COLO668 (cell line): ENCODE measurements at regions not wholly inside any gene's neighbourhood (a gene's known extent, or its start where the extent isn't known, plus 50 kb on each side); places are given as distances from the start of the nearest gene placed in this dataset.
"Not testable (repeated sequence)": the region's sequence is repeated elsewhere in the genome, so short reads cannot be mapped to it uniquely, and the experiment has no call there.

Experiments used
- DNase-seq: peaks from one replicate; lab custom pipeline; 2025; ENCODE audit not compliant: unreplicated experiment; lab: John Stamatoyannopoulos, UW

DNA sequence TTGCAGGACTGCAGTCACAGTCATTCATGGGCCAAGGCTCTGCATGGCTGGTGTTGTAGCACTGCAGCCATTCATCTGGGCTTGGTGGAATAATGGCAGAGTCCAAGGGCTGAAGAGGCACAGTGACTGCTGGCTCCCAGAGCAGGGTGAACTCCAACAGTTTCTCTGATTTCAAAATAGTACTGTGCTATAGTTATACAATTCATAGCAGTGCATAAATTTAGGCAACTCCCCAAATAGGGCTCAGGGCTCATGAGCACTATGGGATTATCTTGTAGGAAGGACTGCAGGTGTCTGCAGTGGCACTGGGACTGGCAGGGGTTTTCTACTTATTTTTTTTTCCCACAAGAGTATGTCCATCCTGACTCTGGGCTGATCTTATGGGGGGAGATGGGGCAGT is 642.5 kb upstream of the SGCD start:
- DNase-seq = no peak

- DNase-seq = no peak
Measured at GRCh38 chr5:155686131-155686530, 640.8 kb upstream of the SGCD start.

DNA sequence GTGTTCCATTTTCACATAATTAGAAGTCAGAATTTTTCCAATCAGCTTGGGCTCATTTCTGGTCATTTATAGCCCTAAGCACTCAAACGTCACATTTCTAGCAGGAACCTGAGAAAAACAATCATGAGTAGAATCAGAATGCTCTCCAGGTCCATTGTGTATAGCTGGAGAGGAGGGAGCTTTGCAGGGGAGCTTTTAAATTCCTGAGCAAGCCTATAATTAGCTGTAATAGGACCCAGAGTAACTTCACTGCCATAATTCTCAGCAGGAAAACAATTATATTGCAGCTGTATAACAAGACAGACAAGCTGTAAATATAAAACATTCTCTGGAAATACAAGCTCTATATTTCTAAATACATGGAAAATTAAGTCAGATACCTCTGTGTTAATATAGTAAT is 637.6 kb upstream of the SGCD start:
- DNase-seq = no peak

DNA sequence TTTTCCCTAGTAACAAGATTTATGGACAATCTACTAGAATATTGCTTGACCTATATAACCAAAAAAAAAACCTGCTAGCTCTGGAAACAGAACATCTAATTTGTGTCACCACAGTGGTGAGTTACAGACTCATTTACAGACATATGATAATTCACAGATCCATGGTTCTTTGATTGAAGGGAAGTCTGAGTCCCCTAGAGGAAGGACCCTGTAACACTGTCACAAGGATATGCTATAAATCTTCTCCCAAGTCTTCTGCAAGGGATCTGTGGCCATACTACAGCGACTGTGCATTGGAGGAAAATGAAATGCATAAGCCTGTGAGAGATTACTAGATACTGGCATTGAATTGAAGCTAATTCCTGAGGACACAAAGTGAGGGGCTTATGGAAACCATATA is 630.6 kb upstream of the SGCD start:
- no peak for DNase-seq

- no peak for DNase-seq
Measured at GRCh38 chr5:155697236-155697635, 629.7 kb upstream of the SGCD start.

GRCh38 chr5:155699385-155699784 is 627.6 kb upstream of the SGCD start:
- no peak for DNase-seq

- no peak for DNase-seq
Measured at GRCh38 chr5:155700333-155700732, 626.6 kb upstream of the SGCD start.

- DNase-seq = no peak
Measured at GRCh38 chr5:155711882-155712281, 615.1 kb upstream of the SGCD start.

DNA sequence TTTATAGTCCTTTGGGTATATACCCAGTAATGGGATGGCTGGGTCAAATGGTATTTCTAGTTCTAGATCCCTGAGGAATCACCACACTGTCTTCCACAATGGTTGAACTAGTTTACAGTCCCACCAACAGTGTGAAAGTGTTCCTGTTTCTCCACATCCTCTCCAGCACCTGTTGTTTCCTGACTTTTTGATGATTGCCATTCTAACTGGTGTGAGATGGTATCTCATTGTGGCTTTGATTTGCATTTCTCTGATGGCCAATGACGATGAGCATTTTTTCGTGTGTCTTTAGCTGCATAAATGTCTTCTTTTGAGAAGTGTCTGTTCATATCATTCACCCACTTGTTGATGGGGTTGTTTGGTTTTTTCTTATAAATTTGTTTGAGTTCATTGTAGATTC is 612.5 kb upstream of the SGCD start:
- not testable (repeated sequence) for DNase-seq

DNA sequence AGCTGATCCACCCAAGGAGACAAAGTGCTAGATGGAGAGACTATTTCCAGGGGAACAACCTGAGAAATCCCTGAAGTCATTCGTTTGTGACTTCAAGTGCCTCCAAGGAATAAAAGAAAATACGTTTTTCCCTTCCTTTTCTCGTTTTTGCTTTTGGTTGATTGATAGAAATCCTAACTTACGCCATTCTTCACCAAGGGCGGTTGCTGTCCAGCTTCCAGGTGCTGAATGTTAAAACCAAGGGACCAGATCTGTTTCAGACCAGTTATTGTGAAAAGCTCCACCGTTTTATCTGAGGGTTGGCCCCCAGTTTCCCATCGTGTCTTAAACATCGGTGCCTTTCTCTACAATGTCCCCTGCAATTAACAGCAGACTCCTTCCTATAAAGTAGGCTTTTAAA is 600.7 kb upstream of the SGCD start:
- no peak for DNase-seq

GRCh38 chr5:155727512-155728145 is 599.3 kb upstream of the SGCD start:
- no peak for DNase-seq

- DNase-seq = peak; percentile 75
Measured at GRCh38 chr5:155728146-155728856, 598.7 kb upstream of the SGCD start.

DNA sequence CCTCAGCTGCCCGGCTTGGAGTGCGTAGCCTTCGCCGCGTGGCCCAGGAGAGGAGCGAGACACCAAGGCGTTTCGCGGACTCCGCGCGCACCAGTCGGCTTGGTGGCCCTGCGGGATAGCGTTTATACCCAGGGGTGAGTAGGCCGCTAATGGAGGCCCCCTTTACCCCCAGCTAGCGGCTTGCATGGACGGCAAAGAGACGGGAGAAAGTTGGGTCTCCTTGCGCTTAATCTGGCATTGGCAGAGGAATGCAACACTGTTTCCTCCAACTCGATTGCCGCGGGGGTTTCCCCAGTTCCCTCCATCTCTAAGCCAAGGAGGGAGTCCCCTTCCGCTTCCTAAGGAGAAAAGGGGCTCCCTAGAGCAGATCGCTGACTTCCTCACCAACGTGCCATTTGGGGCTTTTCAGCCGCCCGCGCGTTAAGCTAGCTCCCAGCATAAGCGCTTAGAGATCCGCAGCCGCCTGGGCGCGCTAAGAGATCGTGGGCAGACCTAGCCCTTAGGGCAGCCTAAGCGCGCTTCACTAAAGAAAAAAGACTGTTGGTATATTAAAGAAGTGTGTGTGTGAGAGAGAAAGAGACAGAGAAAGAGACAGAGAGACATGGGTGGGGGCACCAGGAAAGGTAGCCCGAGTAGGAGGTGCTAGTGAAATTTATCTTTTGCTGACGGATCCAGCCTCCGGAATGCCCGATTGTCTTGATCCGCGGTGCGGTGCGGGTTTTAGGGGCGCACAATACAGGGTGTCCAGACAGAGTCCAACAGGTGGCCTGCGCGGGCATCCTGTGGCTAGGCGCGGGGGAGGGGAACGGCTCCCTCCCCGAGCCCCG is 597.9 kb upstream of the SGCD start:
- DNase-seq = peak; percentile 55

GRCh38 chr5:155729684-155730059 is 597.3 kb upstream of the SGCD start:
- DNase-seq = peak; percentile 33

- no peak for DNase-seq
Measured at GRCh38 chr5:155732587-155733376, 594.2 kb upstream of the SGCD start.

DNA sequence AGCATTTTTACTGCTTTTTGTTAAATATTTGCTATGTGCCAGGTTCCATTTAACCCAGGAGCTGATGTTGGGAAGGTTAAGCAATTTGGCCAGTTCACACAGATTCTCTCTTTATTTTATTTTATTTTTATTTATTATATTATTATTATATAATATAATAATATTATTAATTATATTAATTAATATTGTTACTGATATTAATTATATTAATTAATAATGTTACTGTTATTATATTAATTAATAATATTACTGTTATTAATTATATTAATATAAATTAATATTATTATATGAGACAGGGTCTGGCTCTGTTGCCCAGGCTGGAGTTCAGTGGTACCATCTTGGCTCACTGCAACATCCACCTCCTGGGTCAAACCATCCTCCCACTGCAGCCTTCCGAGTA is 593.0 kb upstream of the SGCD start:
- no peak for DNase-seq

GRCh38 chr5:155735388-155735787 is 591.6 kb upstream of the SGCD start:
- no peak for DNase-seq

DNA sequence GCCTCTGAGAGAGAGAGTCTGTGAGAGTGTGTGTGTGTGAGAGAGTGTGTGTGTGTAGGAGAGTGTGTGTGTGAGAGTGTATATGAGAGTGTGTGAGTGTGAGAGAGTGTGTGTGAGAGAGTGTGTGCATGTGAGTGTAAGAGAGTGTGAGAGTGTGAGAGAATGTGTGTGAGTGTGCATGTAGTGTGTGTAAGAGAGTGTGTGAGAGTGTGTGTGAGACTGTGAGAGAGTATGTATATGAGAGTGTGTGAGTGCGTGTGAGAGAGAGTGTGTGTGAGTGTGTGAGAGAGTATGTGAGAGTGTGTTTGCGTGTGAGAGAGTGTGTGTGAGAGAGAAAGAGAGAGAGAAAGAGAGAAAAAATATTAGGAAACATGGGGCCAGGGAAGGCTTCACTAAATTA is 588.3 kb upstream of the SGCD start:
- no peak for DNase-seq

DNA sequence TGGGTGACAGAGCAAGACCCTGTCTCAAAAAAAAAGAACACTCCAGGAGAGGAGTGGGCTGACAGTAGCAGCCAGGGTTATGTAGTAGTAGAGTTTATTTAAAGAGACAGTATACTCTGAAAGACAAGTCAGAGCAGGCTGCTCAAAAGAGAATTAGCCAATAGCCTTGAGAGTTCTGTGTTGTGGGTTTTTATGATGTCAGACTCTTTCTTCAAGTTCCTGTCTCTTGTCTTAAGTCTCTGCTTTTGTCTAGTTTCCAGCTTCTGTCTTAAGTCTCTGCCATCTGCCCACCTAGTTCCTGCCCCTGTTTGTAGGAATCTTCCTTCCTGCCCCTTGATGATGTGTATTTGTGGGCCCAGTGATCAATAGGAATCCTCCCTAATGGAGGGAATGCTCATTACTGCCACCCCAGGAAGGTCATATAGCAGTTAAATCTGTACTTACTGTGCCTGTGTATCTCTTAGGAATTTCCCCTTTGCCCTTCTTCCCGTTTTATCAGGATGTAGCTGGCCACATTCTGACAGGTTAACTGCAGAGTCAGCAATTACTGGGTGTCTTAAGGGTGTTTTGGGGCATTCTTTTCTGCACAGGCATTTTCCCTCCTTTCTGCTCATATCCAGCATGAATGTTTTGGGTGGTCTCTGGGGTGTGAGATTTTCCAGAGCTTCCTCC is 580.5 kb upstream of the SGCD start:
- no peak for DNase-seq

GRCh38 chr5:155750101-155750500 is 576.9 kb upstream of the SGCD start:
- DNase-seq = no peak

DNA sequence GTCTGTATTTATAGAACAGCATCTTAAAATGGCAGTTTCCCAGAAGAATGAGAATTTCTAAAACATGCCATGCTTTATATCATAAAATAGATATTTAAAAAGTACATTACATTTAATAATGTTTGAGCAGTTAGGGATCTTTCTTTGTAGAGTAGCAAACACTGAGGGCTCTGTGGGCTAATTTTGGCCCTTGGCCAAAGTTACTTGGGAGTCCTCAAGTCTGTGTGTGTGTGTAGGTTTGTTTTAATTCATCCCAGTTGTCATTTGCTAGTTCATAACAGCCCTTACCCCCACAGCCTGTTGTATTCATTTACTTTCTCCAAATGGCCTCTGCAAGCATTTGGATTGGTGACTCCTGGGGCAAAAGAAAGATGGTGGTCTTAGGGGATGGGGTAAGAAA is 576.4 kb upstream of the SGCD start:
- DNase-seq = no peak
